ENCODE measurements at regions not wholly inside any gene's neighbourhood (a gene's known extent, or its start where the extent isn't known, plus 50 kb on each side); places are given as distances from the start of the nearest gene placed in this dataset.

DNA sequence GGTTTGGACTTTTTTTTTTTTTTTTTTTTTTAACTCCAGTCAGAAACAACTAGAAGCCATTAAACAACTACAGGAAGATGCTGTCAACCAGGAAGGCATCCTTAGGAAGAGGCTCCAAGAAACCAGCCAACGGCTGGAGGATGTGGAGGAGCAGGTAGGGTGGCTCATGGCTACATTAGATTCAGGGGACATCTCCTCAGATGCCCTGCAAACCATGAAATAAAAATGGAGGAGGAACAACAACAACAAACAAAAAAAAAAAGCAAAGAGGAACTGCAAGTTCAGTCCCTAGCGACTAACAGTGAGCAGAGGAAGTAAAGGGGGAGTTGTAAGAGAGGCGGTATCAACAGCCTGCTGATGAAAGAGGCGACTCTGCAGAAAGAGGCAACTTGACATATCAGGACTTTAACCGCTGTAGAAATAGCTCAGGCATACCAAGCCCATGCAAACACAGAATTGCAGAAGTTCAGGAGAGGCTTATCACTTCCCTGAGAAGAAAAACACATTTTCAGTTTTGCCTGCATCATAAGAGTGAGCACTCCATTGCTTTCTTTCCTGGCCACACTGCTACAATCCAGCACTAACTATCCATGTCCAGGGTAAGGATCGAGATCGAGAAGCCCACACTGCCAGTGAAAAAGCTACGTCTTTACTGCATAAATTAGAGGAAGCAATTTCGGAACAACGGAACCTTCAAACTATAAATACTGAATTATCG lies 103.5 kb upstream of the BCAT1 start:
- no peak overlapping the region for H3K4me3 ChIP-seq (ENCODE audit: low read depth, low read length)
- TF ChIP-seq, protein P1, sequence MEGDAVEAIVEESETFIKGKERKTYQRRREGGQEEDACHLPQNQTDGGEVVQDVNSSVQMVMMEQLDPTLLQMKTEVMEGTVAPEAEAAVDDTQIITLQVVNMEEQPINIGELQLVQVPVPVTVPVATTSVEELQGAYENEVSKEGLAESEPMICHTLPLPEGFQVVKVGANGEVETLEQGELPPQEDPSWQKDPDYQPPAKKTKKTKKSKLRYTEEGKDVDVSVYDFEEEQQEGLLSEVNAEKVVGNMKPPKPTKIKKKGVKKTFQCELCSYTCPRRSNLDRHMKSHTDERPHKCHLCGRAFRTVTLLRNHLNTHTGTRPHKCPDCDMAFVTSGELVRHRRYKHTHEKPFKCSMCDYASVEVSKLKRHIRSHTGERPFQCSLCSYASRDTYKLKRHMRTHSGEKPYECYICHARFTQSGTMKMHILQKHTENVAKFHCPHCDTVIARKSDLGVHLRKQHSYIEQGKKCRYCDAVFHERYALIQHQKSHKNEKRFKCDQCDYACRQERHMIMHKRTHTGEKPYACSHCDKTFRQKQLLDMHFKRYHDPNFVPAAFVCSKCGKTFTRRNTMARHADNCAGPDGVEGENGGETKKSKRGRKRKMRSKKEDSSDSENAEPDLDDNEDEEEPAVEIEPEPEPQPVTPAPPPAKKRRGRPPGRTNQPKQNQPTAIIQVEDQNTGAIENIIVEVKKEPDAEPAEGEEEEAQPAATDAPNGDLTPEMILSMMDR (IDR thresholded peaks at IDR 0.05; ENCODE audit: low read depth, low read length, missing control alignments), result no peak
- DNase-seq (ENCODE audit: low read depth), result no peak
- in situ Hi-C loops (cut with HindIII; ENCODE audit: low sequenced_read_pairs), result no loop called here

DNA sequence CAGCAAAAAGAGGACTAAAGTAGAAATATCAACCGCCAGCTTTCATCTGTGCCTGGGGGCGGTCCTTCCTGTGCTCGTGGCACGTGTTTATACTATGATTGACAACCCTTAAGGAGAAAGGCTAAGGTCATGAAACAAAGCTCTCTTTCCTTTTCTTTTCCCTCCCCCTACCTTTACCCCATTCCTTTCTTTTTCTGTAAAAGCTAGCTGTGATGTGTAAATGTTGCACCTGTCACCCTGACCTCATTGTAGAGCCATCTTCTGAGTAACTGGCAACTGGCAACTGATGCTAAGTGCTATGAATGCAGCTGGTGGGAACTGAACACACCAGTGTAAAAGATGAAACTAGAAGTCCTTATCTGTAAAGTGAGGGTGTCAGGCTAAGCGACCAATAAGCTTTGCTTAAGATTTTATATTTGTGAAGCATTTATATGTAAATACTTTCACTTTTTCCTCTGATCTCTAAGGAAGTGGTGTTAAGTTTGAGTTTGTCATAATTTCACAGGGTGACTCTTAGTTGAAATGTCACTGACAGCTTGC lies 102.8 kb upstream of the BCAT1 start:
- H3K4me3 ChIP-seq (ENCODE audit: low read depth, low read length), result no peak overlapping the region
- DNase-seq (ENCODE audit: low read depth), result no peak
- in situ Hi-C loops (cut with HindIII; ENCODE audit: low sequenced_read_pairs), result no loop called here
- TF ChIP-seq, protein P1 (IDR thresholded peaks at IDR 0.05; ENCODE audit: low read depth, low read length, missing control alignments), result no peak

DNA sequence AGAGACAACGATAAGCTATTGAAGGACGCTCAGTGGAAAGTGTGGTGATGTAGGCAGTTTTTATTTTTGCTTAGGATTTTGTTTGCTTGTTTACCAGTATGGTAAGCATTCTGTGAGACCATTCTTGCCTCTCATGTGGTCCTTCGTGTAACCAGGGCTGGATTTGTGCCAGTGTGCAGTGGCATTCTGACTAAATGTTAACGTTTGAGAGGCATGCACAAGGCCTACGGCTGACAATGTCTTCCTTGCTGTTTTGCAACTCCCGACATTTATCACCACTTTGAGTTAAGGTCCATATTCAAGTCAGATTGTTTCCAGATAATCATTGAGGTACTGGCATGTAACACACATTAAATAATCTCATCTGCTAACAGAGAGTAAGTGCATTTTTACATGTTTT lies 102.3 kb upstream of the BCAT1 start:
- TF ChIP-seq, protein P1 (IDR thresholded peaks at IDR 0.05; ENCODE audit: low read depth, low read length, missing control alignments), result no peak
- in situ Hi-C loops (cut with HindIII; ENCODE audit: low sequenced_read_pairs), result no loop called here
- DNase-seq (ENCODE audit: low read depth), result no peak
- no peak overlapping the region for H3K4me3 ChIP-seq (ENCODE audit: low read depth, low read length)

DNA sequence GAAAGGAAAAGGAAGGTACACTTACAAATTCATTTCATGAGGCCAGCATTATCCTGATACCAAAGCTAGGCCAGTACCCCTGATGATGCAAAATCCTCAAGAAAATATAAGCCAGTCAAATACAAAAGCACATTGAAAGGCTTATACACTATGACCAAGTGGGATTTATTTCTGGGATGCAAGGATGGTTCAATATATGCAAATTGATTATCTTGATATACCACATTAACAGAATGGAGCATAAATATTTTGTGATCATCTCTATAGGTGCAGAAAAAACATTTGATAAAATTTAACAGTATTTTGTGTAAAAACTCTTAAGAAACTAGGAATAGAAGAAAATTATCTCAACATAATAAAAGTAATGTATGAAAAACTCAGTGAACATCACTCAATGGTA lies 97.0 kb upstream of the BCAT1 start:
- in situ Hi-C loops (cut with HindIII; ENCODE audit: low sequenced_read_pairs), result no loop called here
- TF ChIP-seq, protein P1 (IDR thresholded peaks at IDR 0.05; ENCODE audit: low read depth, low read length, missing control alignments), result no peak
- H3K4me3 ChIP-seq (ENCODE audit: low read depth, low read length), result no peak overlapping the region
- DNase-seq (ENCODE audit: low read depth), result no peak

DNA sequence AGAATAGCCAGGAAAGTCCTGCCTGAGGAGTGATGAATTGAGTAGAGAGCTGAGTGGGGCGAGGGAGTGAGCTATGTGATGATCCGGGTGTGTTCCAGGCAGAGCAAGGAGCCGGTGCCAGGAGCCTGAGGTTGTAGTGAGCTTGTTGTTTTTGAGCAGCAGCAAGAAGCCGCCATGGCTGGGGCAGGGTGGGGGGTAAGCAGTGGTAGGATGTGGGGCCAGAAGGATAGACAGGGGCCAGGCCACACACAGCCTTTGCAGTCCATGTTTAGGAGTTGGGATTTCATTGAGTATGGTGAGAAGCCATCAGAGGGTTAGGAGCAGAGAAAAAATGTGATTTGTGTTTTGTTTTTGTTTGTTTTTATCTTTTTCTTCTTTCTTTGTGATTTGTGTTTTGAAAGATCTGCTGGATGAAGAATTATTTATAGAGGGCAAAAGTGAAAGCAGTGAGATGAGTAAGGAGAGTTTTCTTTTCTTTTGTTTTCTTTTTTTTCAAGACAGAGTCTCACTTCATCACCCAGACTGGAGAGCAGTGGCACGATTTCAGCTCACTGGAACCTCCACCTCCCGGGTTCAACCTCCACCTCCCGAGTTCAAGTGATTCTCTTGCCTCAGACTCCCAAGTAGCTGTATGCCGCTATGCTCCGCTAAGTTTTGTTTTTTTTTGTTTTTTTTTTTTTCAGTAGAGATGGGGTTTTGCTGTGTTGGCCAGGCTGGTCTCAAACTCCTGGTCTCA lies 92.3 kb upstream of the BCAT1 start:
- no peak overlapping the region for H3K4me3 ChIP-seq (ENCODE audit: low read depth, low read length)
- in situ Hi-C loops (cut with HindIII; ENCODE audit: low sequenced_read_pairs), result no loop called here
- DNase-seq (ENCODE audit: low read depth), result no peak
- TF ChIP-seq, protein P1 (IDR thresholded peaks at IDR 0.05; ENCODE audit: low read depth, low read length, missing control alignments), result no peak

DNA sequence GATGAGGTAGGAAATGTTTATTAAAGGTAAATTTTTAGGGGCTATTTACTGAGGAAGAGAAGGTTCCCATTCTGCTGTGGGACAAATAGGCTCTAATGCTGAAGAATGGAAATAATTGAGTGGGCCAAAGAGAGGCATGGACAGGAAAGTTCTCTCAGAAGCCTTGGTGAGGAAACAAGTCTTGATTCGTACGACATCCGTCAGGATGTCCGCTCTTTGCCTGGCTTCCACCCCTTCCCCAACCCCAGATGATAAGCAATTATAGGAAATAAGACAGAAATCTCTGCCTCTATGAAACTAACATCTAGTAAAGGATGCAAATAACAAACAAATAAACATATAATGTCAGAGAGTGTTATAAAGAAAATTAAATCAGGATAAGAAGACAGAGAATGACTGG lies 91.7 kb upstream of the BCAT1 start:
- no peak overlapping the region for H3K4me3 ChIP-seq (ENCODE audit: low read depth, low read length)
- in situ Hi-C loops (cut with HindIII; ENCODE audit: low sequenced_read_pairs), result no loop called here
- TF ChIP-seq, protein P1 (IDR thresholded peaks at IDR 0.05; ENCODE audit: low read depth, low read length, missing control alignments), result no peak
- no peak for DNase-seq (ENCODE audit: low read depth)

Measured in astrocyte of the cerebellum (primary cell).